Type B pancreatic cell (in vitro differentiated cells): ENCODE measurements at regions not wholly inside any gene's neighbourhood (a gene's known extent, or its start where the extent isn't known, plus 50 kb on each side); places are given as distances from the start of the nearest gene placed in this dataset.
"Not testable (repeated sequence)": the region's sequence is repeated elsewhere in the genome, so short reads cannot be mapped to it uniquely, and the experiment has no call there.

Source experiments
- DNase-seq: peaks from one replicate; pipeline ENCODE4 v3.0.0; 2021; ENCODE audit warnings: mixed read lengths; ENCODE audit not compliant: unreplicated experiment; ENCODE audit errors: extremely low spot score
- H3K27ac Mint-ChIP-seq: 2 replicates; pipeline ENCODE4 v1.8.0; 2021; ENCODE audit warnings: mild to moderate bottlenecking, mixed read lengths
- H3K27me3 Mint-ChIP-seq: 2 replicates; pipeline ENCODE4 v1.8.0; 2021; ENCODE audit warnings: mixed read lengths
- H3K36me3 Mint-ChIP-seq: 2 replicates; pipeline ENCODE4 v1.8.0; 2021; ENCODE audit warnings: mixed read lengths
- H3K4me1 Mint-ChIP-seq: one replicate; pipeline ENCODE4 v1.8.0; 2021; ENCODE audit warnings: mixed read lengths; ENCODE audit not compliant: unreplicated experiment
- H3K4me3 Mint-ChIP-seq: 2 replicates; pipeline ENCODE4 v1.8.0; 2021; ENCODE audit warnings: mild to moderate bottlenecking, mixed read lengths
- H3K9me3 Mint-ChIP-seq: 2 replicates; pipeline ENCODE4 v1.8.0; 2021; ENCODE audit warnings: mixed read lengths
- TF ChIP-seq, protein P1 (sequence below): fragments of 200-600 bp; sonication (generic); conservative IDR thresholded peaks from 2 replicates; pipeline ENCODE4 v1.5.0; 2021; ENCODE audit warnings: antibody characterized with exemption, mild to moderate bottlenecking

DNA sequence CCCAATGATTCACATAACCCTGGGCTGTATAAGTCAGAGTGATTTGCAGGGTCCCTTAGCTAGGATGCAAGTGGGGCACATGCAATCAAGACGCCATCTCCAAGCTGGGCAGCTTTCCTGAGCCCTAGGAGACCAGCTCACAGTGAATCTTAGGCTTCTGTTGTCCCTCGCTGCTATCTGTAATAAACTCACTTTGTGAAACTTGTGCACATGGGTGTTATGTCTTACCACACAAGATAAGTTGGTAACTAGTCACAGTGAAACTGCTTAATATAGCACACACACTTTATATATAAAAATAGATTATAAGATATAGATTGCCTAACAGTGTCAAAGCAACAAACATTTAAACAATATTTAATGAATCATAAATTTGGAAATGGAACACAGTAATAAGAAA, 658.5 kb downstream of the SLCO4C1 start:
- Mint-ChIP-seq H3K27me3 (no peaks in the 10 kb centered on the region), H3K27ac (no peak overlapping the region), H3K36me3 (no peaks in the 10 kb centered on the region), H3K4me3 (no peak overlapping the region), H3K9me3 (no peaks in the 10 kb centered on the region), H3K4me1 (no peaks in the 10 kb centered on the region)
- no peak for DNase-seq
- TF ChIP-seq, protein P1, sequence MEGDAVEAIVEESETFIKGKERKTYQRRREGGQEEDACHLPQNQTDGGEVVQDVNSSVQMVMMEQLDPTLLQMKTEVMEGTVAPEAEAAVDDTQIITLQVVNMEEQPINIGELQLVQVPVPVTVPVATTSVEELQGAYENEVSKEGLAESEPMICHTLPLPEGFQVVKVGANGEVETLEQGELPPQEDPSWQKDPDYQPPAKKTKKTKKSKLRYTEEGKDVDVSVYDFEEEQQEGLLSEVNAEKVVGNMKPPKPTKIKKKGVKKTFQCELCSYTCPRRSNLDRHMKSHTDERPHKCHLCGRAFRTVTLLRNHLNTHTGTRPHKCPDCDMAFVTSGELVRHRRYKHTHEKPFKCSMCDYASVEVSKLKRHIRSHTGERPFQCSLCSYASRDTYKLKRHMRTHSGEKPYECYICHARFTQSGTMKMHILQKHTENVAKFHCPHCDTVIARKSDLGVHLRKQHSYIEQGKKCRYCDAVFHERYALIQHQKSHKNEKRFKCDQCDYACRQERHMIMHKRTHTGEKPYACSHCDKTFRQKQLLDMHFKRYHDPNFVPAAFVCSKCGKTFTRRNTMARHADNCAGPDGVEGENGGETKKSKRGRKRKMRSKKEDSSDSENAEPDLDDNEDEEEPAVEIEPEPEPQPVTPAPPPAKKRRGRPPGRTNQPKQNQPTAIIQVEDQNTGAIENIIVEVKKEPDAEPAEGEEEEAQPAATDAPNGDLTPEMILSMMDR: no peak

DNA sequence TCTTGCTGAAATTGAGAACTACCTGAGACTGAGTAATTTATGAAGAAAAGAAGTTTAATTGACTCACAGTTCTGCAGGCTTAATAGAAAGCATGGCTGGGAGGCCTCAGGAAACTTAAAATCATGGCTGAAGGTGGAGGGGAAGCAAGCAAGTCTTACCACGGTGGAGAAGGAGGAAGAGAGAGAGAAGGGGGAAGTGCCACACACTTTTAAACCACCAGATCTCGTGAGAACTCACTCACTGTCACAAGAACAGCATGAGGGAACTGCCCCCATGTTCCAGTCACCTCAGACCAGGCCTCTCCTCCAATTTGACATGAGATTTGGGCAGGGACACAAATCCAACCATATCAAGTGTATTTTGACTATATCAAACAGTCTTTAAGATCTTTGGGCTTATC, 668.3 kb downstream of the SLCO4C1 start:
- not testable (repeated sequence) for H3K4me3 Mint-ChIP-seq, H3K36me3 Mint-ChIP-seq, H3K27ac Mint-ChIP-seq

DNA sequence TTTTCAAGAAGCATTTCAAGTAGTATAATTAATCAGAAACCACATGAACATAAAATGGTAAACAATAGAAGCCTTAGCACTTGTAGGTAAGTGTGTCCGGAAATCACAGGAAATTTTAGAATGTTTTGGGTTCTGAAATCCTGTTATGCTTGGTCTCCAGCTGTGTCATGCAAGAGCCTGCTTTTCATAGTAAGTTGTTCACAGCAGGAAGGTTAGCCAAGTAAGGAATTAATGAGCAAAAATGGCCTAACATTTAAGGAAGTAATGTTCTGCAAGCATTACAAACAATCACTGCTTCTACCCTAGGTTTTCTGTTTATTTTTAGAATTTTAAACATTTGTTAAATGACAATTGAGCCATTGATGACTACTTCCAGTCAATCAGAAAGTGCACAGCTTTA, 669.5 kb downstream of the SLCO4C1 start:
- TF ChIP-seq, protein P1: no peak
- Mint-ChIP-seq H3K27me3 (peaks cover 3% of the 10 kb centered on the region), H3K27ac (no peak overlapping the region), H3K4me1 (no peaks in the 10 kb centered on the region), H3K36me3 (no peaks in the 10 kb centered on the region), H3K4me3 (no peak overlapping the region), H3K9me3 (peaks cover 4% of the 10 kb centered on the region)
- DNase-seq: no peak

More for the DNA sequence above, 668.3 kb downstream of the SLCO4C1 start:
- H3K9me3 Mint-ChIP-seq, DNase-seq, H3K27me3 Mint-ChIP-seq, H3K4me1 Mint-ChIP-seq: not testable (repeated sequence)

DNA sequence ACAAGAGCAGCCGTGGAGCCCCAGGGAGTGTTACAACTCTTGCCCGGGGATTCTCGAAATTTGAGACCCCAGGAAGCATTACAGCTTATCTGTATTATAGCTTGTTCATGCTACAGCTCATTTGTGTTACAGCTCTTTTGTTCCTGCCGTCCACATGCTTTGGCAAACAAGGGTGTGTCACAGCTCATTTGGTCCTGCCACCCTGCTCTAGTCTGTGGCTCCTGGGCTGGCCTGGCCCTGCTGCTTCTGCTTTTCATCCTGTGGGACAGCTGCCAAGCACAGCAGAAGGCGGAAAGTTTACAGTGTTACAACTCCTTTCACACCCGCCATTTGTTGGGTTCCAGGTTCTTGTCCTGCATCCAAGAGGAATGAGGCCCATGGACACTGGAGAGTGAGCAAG, 685.0 kb downstream of the SLCO4C1 start:
- Mint-ChIP-seq H3K27ac (no peak overlapping the region), H3K4me1 (no peaks in the 10 kb centered on the region), H3K4me3 (no peak overlapping the region), H3K36me3 (no peaks in the 10 kb centered on the region), H3K9me3 (no peaks in the 10 kb centered on the region), H3K27me3 (no peaks in the 10 kb centered on the region)
- no peak for DNase-seq
- TF ChIP-seq, protein P1: no peak

DNA sequence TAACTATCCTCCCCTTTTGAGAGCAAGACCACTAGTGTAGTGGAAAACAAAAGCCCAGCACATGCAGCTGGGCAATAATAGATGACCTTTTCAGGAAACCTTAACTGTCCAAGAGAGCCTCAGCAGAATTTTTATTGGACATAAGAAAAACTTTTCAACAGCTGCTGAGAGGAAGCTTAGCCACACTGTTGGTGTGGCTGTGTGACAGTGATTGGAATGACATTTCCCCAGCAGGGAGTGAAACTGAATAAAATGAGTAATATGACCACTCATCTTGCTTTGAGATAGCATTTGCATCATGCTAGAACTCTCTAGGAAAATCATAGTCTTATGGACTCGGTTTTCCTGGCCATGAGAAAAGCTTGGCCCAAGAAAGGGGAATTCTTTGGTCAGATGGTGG, 687.8 kb downstream of the SLCO4C1 start:
- TF ChIP-seq, protein P1: no peak
- Mint-ChIP-seq H3K4me1 (no peaks in the 10 kb centered on the region), H3K36me3 (no peaks in the 10 kb centered on the region), H3K27me3 (no peaks in the 10 kb centered on the region), H3K9me3 (no peaks in the 10 kb centered on the region), H3K27ac (no peak overlapping the region), H3K4me3 (no peak overlapping the region)
- DNase-seq: no peak

DNA sequence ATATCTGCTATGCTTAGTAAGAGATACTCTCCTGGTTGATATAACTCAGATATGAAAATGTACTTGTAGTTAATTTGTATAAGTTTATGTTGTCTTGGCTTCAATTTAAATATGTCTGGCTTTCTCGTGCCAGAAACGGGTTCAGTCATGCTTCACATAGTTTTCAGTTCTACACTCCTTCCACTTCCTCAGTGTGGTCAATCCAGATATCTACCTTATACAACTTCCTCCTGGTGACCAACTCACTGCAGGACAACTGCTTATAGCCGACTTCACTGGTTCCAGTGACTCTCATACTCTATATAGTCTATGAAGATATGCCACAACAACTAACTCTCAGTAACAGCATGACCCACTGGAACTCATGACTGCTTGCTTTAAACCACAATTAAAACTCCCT, 690.4 kb downstream of the SLCO4C1 start:
- TF ChIP-seq, protein P1: no peak
- Mint-ChIP-seq H3K27me3 (no peaks in the 10 kb centered on the region), H3K27ac (no peak overlapping the region), H3K9me3 (no peaks in the 10 kb centered on the region), H3K36me3 (no peaks in the 10 kb centered on the region), H3K4me1 (no peaks in the 10 kb centered on the region), H3K4me3 (no peak overlapping the region)
- no peak for DNase-seq
